K562 (cell line): ENCODE measurements at regions not wholly inside any gene's neighbourhood (a gene's known extent, or its start where the extent isn't known, plus 50 kb on each side); places are given as distances from the start of the nearest gene placed in this dataset.

Experiments
- ATAC-seq: fragments of 200-7000 bp; cut with Tn5 transposase; 3 replicates; pipeline ENCODE4 v1.9.1; 2020; ENCODE audit warnings: moderate library complexity
- BruUV-seq: library from RNA; stranded (reverse); fragments of 400-500 nt; replicated peaks from 2 replicates; lab custom pipeline; 2021; lab: Mats Ljungman, UMichigan
- CTCF ChIA-PET: fragments of 300-600 bp; formaldehyde crosslinking; extraction: SDS; loops from one replicate; lab custom pipeline; 2021; ENCODE audit warnings: low intra/inter-chr PET ratio; lab: Yijun Ruan, JAX
- POLR2A ChIA-PET: fragments of 300-600, 350-650 bp; sonication (Branson Sonifier 250); formaldehyde crosslinking; extraction: SDS; loops from one replicate; lab custom pipeline; 2021; ENCODE audit warnings: antibody characterized with exemption, inconsistent platforms; lab: Yijun Ruan, JAX
- DNase-seq, 4 experiments: peaks; one replicate each; pipeline versions ENCODE4 v3.0.0 to v3.0.0-alpha.2; 2011 to 2018; ENCODE audit warnings: low spot score in 3 of 4, mixed read lengths in 3 of 4; ENCODE audit errors: extremely low read depth in 1 of 4
- FAIRE-seq: peaks from 2 replicates; lab custom pipeline; 2011; peaks lifted over from hg19 to GRCh38; lab: Jason Lieb, UNC
- H2AFZ ChIP-seq: 2 replicates; pipeline ENCODE4 v1.6.0; 2011; ENCODE audit warnings: low read depth, low read length, control low read depth, inconsistent platforms
- H3K27ac ChIP-seq: fragments of 200-600 bp; 3 replicates; pipeline ENCODE4 v1.8.0; 2011; ENCODE audit warnings: low read depth, mild to moderate bottlenecking, control low read depth, inconsistent platforms, low read length, moderate library complexity, mixed read lengths; ENCODE audit errors: extremely low read depth
- H3K27me3 ChIP-seq, 2 experiments: fragments of 300-600 bp in 1 of 2; 2 replicates in 1 of 2; 3 replicates in 1 of 2; pipeline versions ENCODE4 v1.6.0 to v1.8.0; 2011; ENCODE audit warnings: inconsistent platforms in 2 of 2, low read length in 2 of 2, mild to moderate bottlenecking in 1 of 2, mixed read lengths in 1 of 2, moderate library complexity in 1 of 2; ENCODE audit not compliant: control insufficient read depth in 2 of 2, insufficient read depth in 2 of 2
- H3K36me3 ChIP-seq: fragments of 300-600 bp; 3 replicates; pipeline ENCODE4 v1.8.0; 2011; ENCODE audit warnings: mild to moderate bottlenecking, low read length, inconsistent platforms; ENCODE audit not compliant: control insufficient read depth, insufficient read depth
- H3K4me1 ChIP-seq, 2 experiments: fragments of 200-600 bp in 1 of 2; replicated peaks in 1 of 2; 2 replicates in 1 of 2; 3 replicates in 1 of 2; pipeline versions ENCODE4 v1.5.1 to v1.8.0; 2011; ENCODE audit warnings: inconsistent platforms in 2 of 2, low read length in 2 of 2, mild to moderate bottlenecking in 1 of 2, mixed read lengths in 1 of 2, moderate library complexity in 1 of 2; ENCODE audit not compliant: control insufficient read depth in 2 of 2, insufficient read depth in 2 of 2
- H3K4me2 ChIP-seq: 2 replicates; pipeline ENCODE4 v1.6.1; 2011; ENCODE audit warnings: low read length, control low read depth, inconsistent platforms, mixed read lengths; ENCODE audit not compliant: insufficient read depth
- H3K4me3 ChIP-seq: fragments of 200-600 bp; sonication (generic), shearing (Covaris generic); 2 replicates; pipeline ENCODE4 v1.5.1; 2016; ENCODE audit warnings: control low read depth, inconsistent platforms
- H3K79me2 ChIP-seq: fragments of 200-600 bp; 3 replicates; pipeline ENCODE4 v1.8.0; 2011; ENCODE audit warnings: low read length, inconsistent platforms; ENCODE audit not compliant: control insufficient read depth, insufficient read depth
- H3K9ac ChIP-seq, 2 experiments: 2 replicates each; pipeline versions ENCODE4 v1.6.0 to v1.6.1; 2011; ENCODE audit warnings: low read depth in 2 of 2, low read length in 2 of 2, control low read depth in 1 of 2, inconsistent platforms in 1 of 2, mild to moderate bottlenecking in 1 of 2, mixed read lengths in 1 of 2; ENCODE audit not compliant: insufficient read depth in 1 of 2
- H3K9me1 ChIP-seq: one replicate; pipeline ENCODE4 v1.6.0; 2011; ENCODE audit warnings: inconsistent platforms, mild to moderate bottlenecking, low read length, moderate library complexity; ENCODE audit not compliant: control insufficient read depth, insufficient read depth
- H3K9me3 ChIP-seq: replicated peaks from 2 replicates; pipeline ENCODE4 v1.5.1; 2011; ENCODE audit warnings: low read depth, low read length, inconsistent platforms; ENCODE audit not compliant: control insufficient read depth, insufficient read depth
- H4K20me1 ChIP-seq: replicated peaks from 2 replicates; pipeline ENCODE4 v1.6.1; 2011; ENCODE audit warnings: low read length, inconsistent platforms, mixed read lengths; ENCODE audit not compliant: control insufficient read depth, insufficient read depth
- ATF6 ChIP-seq: sonication (generic); formaldehyde crosslinking; IDR thresholded peaks from 2 replicates; pipeline ENCODE4 v1.4.0; 2020; ENCODE audit warnings: mild to moderate bottlenecking, missing genetic modification reagents
- CREBBP ChIP-seq: IDR thresholded peaks from one replicate; pipeline ENCODE4 v1.6.1; 2012; ENCODE audit warnings: low read depth, mild to moderate bottlenecking, control low read depth, inconsistent platforms, low read length
- EWSR1 ChIP-seq: fragments of 450-650 bp; IDR thresholded peaks from 2 replicates; pipeline ENCODE4 v1.6.1; 2018; ENCODE audit warnings: borderline replicate concordance, mild to moderate bottlenecking, low read depth, moderate library complexity; ENCODE audit not compliant: partially characterized antibody
- POU5F1 ChIP-seq: fragments of 150-350 bp; IDR thresholded peaks from 2 replicates; pipeline ENCODE4 v1.6.1; 2014; ENCODE audit warnings: borderline replicate concordance, low read length, low read depth, mild to moderate bottlenecking; ENCODE audit not compliant: partially characterized antibody
- ZNF589 ChIP-seq: fragments of 200-800 bp; sonication (Bioruptor generic); IDR thresholded peaks from 2 replicates; pipeline ENCODE4 v1.6.1; 2016; ENCODE audit warnings: low read depth, missing genetic modification characterization, missing compliant biosample characterization
- WGBS: fragments of 100-300 bp; shearing (Covaris generic); methylation state at CpG from one replicate; pipeline ENCODE4 v1.1.6; 2016; ENCODE audit warnings: low coverage, mixed read lengths; ENCODE audit not compliant: insufficient coverage; ENCODE audit errors: missing lambda C conversion rate; 5-methylcytosine and 5-hydroxymethylcytosine counted together
- in situ Hi-C: fragments of 300-500 bp; cut with MboI; formaldehyde crosslinking; loops from 4 replicates; pipeline ENCODE4 v1.15.0; 2018; ENCODE audit warnings: inconsistent platforms, mixed read lengths
- intact Hi-C: fragments of 100-400 bp; cut with micrococcal nuclease; formaldehyde crosslinking; loops from 2 replicates; pipeline ENCODE4 v1.14.2; 2022
- TF ChIP-seq, protein P1 (sequence below): fragments of 450-650 bp; formaldehyde crosslinking; IDR thresholded peaks from 2 replicates; pipeline ENCODE4 v1.4.0; 2020; ENCODE audit warnings: mild to moderate bottlenecking, moderate library complexity

DNA sequence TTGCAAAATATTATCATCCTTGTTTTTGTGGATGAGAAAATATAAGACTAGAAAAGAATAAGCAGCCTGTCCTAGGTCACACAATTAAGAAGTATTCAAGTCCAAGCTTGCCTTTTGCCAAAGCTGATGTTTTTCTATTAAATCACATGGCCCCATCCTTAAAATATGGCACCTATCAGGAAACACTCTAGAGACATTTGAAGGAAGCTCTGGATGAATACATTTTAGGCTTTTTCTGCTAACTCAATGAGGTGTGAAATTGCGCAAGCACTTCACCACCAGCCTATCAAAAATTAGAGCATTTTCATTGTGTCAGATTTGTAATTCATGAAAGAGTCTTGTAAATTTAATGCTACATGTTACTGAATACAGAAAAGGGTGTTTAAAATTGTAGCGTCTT, 251.1 kb upstream of the MAD2L1 start:
- Histone ChIP-seq H3K9ac (no peak overlapping the region), H2AFZ (no peak overlapping the region), H3K4me3 (no peak overlapping the region), H3K4me2 (no peak overlapping the region), H3K36me3 (no peaks in the 10 kb centered on the region), H3K9me3 (no peaks in the 10 kb centered on the region), H4K20me1 (no peaks in the 10 kb centered on the region), H3K27ac (no peak overlapping the region), H3K79me2 (no peaks in the 10 kb centered on the region), H3K27me3 (no peaks in the 10 kb centered on the region), H3K9me1 (no peaks in the 10 kb centered on the region), H3K4me1 (no peaks in the 10 kb centered on the region)
- FAIRE-seq = no peak
- DNase-seq = no peak
- CTCF ChIA-PET = no interaction called here
- POLR2A ChIA-PET = no interaction called here
- no peak for TF ChIP-seq EWSR1
- TF ChIP-seq POU5F1 = no peak
- TF ChIP-seq CREBBP = no peak
- TF ChIP-seq ZNF589 (CRISPR knock-in tag) = no peak
- TF ChIP-seq, protein P1, sequence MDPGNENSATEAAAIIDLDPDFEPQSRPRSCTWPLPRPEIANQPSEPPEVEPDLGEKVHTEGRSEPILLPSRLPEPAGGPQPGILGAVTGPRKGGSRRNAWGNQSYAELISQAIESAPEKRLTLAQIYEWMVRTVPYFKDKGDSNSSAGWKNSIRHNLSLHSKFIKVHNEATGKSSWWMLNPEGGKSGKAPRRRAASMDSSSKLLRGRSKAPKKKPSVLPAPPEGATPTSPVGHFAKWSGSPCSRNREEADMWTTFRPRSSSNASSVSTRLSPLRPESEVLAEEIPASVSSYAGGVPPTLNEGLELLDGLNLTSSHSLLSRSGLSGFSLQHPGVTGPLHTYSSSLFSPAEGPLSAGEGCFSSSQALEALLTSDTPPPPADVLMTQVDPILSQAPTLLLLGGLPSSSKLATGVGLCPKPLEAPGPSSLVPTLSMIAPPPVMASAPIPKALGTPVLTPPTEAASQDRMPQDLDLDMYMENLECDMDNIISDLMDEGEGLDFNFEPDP = no peak
- no peak for TF ChIP-seq ATF6
- BruUV-seq = no TSS peak
- ATAC-seq = no peak
- WGBS = 12% methylated on average over 2 of the region's 2 CpGs
- intact Hi-C loops (no loop called here), in situ Hi-C loops (no loop called here)
